ENCODE measurements at regions not wholly inside any gene's neighbourhood (a gene's known extent, or its start where the extent isn't known, plus 50 kb on each side); places are given as distances from the start of the nearest gene placed in this dataset.

GRCh38 chr5:167889276-167889675 lies 402.2 kb upstream of the WWC1 start:
- no peaks in the 10 kb centered on the region for H3K4me1 ChIP-seq

GRCh38 chr5:167892352-167893115 lies 398.9 kb upstream of the WWC1 start:
- H3K36me3 ChIP-seq = no peaks in the 10 kb centered on the region
- WGBS, 2 donors (ENCODE audit: low coverage in 1 of 2) = 59 to 84% methylated on average over 3 of the region's 3 CpGs
- no peak overlapping the region for H3K4me3 ChIP-seq
- DNase-seq = no peak
- no peaks in the 10 kb centered on the region for H3K4me1 ChIP-seq
- H3K27me3 ChIP-seq = no peaks in the 10 kb centered on the region
- intact Hi-C loops (cut with DNase I; ENCODE audit: low total_unique reads) = no loop called here
- no peaks in the 10 kb centered on the region for H3K9me3 ChIP-seq
- no peak overlapping the region for H3K27ac ChIP-seq
- in situ Hi-C loops (cut with MboI; ENCODE audit: low pct_ligation_motif_present in 1 of 4, low pct_unique_long_range_greater_than_20kb in 1 of 4, low sequenced_read_pairs in 3 of 4) = no loop called here
- TF ChIP-seq CTCF (IDR thresholded peaks at IDR 0.05) (no peak), POLR2A (IDR thresholded peaks at IDR 0.05) (no peak), POLR2AphosphoS5 (IDR thresholded peaks at IDR 0.05) (no peak), EP300 (IDR thresholded peaks at IDR 0.05; ENCODE audit: low read depth) (no peak)

More at GRCh38 chr5:167889276-167889675, 402.2 kb upstream of the WWC1 start:
- H3K27ac ChIP-seq = no peak overlapping the region
- in situ Hi-C loops (cut with MboI; ENCODE audit: low pct_ligation_motif_present in 1 of 4, low pct_unique_long_range_greater_than_20kb in 1 of 4, low sequenced_read_pairs in 3 of 4) = no loop called here
- H3K36me3 ChIP-seq = no peaks in the 10 kb centered on the region
- TF ChIP-seq CTCF (IDR thresholded peaks at IDR 0.05) (no peak), POLR2AphosphoS5 (IDR thresholded peaks at IDR 0.05) (no peak)
- no peaks in the 10 kb centered on the region for H3K27me3 ChIP-seq
- H3K9me3 ChIP-seq = no peaks in the 10 kb centered on the region
- intact Hi-C loops (cut with DNase I; ENCODE audit: low total_unique reads) = no loop called here
- 80 to 81% methylated on average over 2 to 9 of the region's 9 CpGs for WGBS, 2 donors (ENCODE audit: low coverage in 1 of 2)
- no peak for DNase-seq
- H3K4me3 ChIP-seq = no peak overlapping the region

DNA sequence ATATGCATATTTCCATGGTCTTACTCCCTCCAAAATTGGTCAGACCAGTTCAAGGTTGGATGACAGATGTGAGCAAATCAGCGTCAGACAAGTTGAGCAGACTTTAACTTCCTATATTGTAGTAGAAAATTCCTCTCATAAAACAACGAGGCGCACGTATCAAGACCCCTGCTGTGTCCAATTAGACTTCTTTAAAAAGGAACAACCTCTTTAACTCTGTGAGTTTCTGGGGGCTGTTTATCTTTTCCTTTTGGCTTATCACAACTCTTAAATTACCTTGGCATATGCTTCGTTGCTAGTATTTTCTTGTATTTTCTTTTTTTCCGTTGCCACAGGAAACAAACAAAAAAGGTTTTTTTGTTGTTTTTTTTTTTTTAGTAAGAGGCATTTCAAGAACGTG lies 398.2 kb upstream of the WWC1 start:
- in situ Hi-C loops (cut with MboI; ENCODE audit: low pct_ligation_motif_present in 1 of 4, low pct_unique_long_range_greater_than_20kb in 1 of 4, low sequenced_read_pairs in 3 of 4) = no loop called here
- Histone ChIP-seq H3K27ac (no peak overlapping the region), H3K27me3 (no peaks in the 10 kb centered on the region), H3K4me3 (no peak overlapping the region), H3K9me3 (no peaks in the 10 kb centered on the region), H3K4me1 (no peaks in the 10 kb centered on the region), H3K36me3 (no peaks in the 10 kb centered on the region)
- TF ChIP-seq EP300 (IDR thresholded peaks at IDR 0.05; ENCODE audit: low read depth) = no peak
- TF ChIP-seq POLR2A (IDR thresholded peaks at IDR 0.05) = no peak
- DNase-seq = no peak
- intact Hi-C loops (cut with DNase I; ENCODE audit: low total_unique reads) = no loop called here
- WGBS, 2 donors (ENCODE audit: low coverage in 1 of 2) = 69 to 72% methylated on average over 4 to 7 of the region's 7 CpGs

DNA sequence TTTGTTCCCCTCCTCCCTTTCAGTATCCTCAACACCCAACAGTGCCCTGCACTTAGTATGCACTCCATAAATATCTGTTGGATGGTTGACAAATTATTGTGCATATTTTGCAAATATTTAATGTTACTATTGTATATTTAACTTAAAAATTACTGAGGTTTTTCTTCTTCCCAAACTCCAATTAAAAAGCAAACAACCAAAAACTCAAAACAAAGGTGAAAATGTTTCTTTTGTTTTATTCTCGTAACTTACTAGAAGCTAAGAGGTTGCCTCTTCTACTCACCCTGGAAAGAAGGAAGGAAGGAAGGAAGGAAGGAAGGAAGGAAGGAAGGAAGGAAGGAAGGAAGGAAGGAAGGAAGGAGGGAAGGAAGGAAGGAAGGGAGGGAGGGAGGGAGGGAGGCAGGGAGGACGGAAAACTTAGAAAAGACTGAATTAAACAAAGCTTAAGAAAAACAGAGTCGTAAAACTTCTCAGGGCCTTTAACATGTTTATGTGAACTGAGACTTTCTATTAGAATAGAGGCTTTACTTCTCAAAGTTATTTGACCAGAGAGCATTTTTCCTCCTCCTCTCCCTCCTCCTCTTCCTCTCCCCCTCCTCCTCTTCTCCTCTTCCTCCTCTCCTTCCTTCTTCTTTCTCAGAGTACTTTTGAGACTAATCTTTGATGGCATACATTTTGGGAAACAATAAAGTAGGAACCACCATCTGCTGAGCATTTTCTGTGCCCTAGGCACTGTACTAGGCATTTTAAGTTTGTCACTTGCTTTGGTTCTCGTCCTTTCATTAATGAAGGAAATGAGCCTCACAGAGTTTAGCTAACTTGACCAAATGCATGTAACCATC lies 396.6 kb upstream of the WWC1 start:
- Histone ChIP-seq H3K4me3 (no peak overlapping the region), H3K9me3 (no peaks in the 10 kb centered on the region), H3K4me1 (no peaks in the 10 kb centered on the region), H3K36me3 (no peaks in the 10 kb centered on the region), H3K27me3 (no peaks in the 10 kb centered on the region), H3K27ac (no peak overlapping the region)
- no peak for DNase-seq
- TF ChIP-seq CTCF (IDR thresholded peaks at IDR 0.05) = no peak
- no peak for TF ChIP-seq POLR2A (IDR thresholded peaks at IDR 0.05)
- no peak for TF ChIP-seq EP300 (IDR thresholded peaks at IDR 0.05; ENCODE audit: low read depth)
- no peak for TF ChIP-seq POLR2AphosphoS5 (IDR thresholded peaks at IDR 0.05)
- in situ Hi-C loops (cut with MboI; ENCODE audit: low pct_ligation_motif_present in 1 of 4, low pct_unique_long_range_greater_than_20kb in 1 of 4, low sequenced_read_pairs in 3 of 4) (no loop called here), intact Hi-C loops (cut with DNase I; ENCODE audit: low total_unique reads) (no loop called here)
- WGBS, 2 donors (ENCODE audit: low coverage in 1 of 2) = 66 to 68% methylated on average over 4 of the region's 4 CpGs

Data from transverse colon (tissue), 4 donors.